ENCODE measurements at regions not wholly inside any gene's neighbourhood (a gene's known extent, or its start where the extent isn't known, plus 50 kb on each side); places are given as distances from the start of the nearest gene placed in this dataset.

DNA sequence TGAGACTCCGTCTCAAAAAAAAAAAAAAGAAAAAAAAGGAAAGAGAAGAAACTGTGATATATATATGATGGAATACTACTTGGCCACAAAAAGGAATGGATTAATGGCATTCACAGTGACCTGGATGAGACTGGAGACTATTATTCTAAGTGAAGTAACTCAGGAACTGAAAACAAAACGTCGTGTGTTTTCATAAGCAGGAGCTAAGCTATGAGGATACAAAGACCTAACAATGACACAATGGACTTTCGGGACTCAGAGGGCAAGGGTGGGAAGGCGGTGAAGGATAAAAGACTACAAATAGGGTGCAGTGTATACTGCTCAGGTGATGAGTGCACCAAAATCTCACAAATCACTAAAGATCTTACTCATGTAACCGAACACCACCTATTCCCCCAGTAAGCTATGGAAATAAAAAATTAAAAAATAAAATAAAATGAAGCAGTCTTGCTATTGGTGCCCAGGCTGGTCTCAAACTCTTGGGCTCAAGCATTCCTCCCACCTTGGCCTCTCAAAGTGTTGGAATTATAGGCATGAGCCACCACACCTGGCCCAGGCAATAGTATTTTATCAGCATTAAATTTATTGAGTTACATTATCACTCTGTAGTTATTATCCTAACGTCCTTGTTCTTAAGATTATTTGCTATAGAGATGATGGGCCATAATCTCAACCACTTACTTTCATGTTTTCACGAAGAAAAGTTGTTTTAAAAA is 71.5 kb upstream of the GPBP1 start:
- H3K36me3 ChIP-seq = no peaks in the 10 kb centered on the region
- DNase-seq = no peak
- no peaks in the 10 kb centered on the region for H3K27me3 ChIP-seq
- no peak overlapping the region for H3K27ac ChIP-seq
- no peak overlapping the region for H3K4me3 ChIP-seq (replicated peaks in 1 of 3)
- WGBS, 2 donors = 82 to 86% methylated on average over 8 of the region's 8 CpGs
- intact Hi-C loops (cut with DNase I) = no loop called here
- no peaks in the 10 kb centered on the region for H3K4me1 ChIP-seq
- no peaks in the 10 kb centered on the region for H3K9me3 ChIP-seq
- no peak for TF ChIP-seq POLR2A (IDR thresholded peaks at IDR 0.05)
- TF ChIP-seq, protein P1, sequence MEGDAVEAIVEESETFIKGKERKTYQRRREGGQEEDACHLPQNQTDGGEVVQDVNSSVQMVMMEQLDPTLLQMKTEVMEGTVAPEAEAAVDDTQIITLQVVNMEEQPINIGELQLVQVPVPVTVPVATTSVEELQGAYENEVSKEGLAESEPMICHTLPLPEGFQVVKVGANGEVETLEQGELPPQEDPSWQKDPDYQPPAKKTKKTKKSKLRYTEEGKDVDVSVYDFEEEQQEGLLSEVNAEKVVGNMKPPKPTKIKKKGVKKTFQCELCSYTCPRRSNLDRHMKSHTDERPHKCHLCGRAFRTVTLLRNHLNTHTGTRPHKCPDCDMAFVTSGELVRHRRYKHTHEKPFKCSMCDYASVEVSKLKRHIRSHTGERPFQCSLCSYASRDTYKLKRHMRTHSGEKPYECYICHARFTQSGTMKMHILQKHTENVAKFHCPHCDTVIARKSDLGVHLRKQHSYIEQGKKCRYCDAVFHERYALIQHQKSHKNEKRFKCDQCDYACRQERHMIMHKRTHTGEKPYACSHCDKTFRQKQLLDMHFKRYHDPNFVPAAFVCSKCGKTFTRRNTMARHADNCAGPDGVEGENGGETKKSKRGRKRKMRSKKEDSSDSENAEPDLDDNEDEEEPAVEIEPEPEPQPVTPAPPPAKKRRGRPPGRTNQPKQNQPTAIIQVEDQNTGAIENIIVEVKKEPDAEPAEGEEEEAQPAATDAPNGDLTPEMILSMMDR (IDR thresholded peaks at IDR 0.05) = no peak

DNA sequence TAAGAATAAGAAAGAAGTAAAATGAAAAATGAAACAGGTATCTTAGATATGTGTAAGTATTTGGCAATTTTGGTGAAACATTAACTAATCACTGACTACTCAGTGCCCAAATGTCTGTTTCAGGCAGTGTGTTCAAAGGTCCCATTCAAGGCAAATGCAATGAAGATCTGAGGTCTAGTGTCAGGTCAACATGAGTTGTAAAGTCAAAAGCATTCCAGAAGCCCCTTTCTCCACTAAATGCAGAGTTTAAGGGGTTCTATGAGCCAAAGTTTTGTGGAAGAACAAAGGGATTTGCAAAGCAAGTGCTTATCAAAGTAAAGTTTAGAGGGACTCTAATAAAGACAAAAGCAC is 71.0 kb upstream of the GPBP1 start:
- no peaks in the 10 kb centered on the region for H3K27me3 ChIP-seq
- DNase-seq = no peak
- H3K4me1 ChIP-seq = no peaks in the 10 kb centered on the region
- TF ChIP-seq POLR2A (IDR thresholded peaks at IDR 0.05) = no peak
- TF ChIP-seq, protein P1 (IDR thresholded peaks at IDR 0.05) = no peak
- no peak overlapping the region for H3K27ac ChIP-seq
- intact Hi-C loops (cut with DNase I) = no loop called here
- no peak overlapping the region for H3K4me3 ChIP-seq (replicated peaks in 1 of 3)
- H3K9me3 ChIP-seq = no peaks in the 10 kb centered on the region
- no peaks in the 10 kb centered on the region for H3K36me3 ChIP-seq

DNA sequence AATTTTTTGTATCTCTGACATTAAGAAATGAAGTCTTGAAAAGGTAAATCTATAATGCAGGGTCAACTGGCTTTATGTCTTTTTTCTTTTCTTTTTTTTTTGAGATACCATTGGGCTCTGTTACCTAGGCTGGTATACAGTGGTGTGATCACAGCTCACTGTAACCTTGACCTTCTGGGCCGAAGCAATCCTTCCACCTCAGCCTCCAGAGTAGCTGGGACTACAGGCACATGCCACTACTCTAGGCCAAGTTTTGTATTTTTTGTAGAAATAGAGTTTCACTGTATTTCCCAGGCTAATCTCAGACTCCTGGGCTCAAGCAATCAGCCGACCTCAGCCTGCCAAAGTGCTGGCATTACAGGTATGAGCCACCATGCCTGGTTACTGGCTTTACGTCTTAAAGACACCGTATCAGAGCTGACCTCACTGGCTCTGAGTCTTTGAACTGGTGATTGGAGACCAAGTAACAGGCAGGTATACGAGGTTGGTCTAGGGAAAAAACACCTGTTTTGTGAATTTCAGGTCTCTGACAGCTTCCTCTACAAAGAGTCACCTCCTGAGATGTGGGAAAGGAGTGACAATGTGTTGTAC is 70.4 kb upstream of the GPBP1 start:
- 81 to 88% methylated on average over 5 of the region's 5 CpGs for WGBS, 2 donors

DNA sequence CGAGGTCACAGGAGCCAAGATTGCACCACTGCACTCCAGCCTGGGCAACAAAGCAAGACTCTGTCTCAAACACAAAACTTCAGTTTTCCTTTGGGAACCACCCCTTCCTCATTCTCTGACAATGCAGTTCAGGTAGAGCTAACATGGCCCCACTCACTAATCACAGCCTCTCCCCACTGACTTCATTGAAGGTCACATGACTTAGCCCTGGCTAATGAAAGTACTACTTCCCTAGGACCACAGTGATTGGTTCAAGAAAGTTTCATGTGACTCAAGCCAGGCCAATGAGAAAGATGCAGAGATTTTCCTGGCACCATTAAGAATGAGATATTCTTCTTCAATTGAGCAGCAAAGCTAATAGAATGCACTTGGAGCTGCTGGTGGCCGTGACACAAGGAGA is 67.2 kb upstream of the GPBP1 start:
- DNase-seq = no peak
- H3K36me3 ChIP-seq = no peaks in the 10 kb centered on the region
- no peaks in the 10 kb centered on the region for H3K4me1 ChIP-seq
- no peak overlapping the region for H3K4me3 ChIP-seq (replicated peaks in 1 of 3)
- H3K27me3 ChIP-seq = no peaks in the 10 kb centered on the region
- intact Hi-C loops (cut with DNase I) = no loop called here
- TF ChIP-seq, protein P1 (IDR thresholded peaks at IDR 0.05) = no peak
- TF ChIP-seq POLR2A (IDR thresholded peaks at IDR 0.05) = no peak
- 78 to 91% methylated on average over 2 of the region's 2 CpGs for WGBS, 2 donors
- H3K27ac ChIP-seq = no peak overlapping the region
- no peaks in the 10 kb centered on the region for H3K9me3 ChIP-seq

More for the DNA sequence above, 70.4 kb upstream of the GPBP1 start:
- no peak overlapping the region for H3K4me3 ChIP-seq (replicated peaks in 1 of 3)
- no peak for DNase-seq
- no peaks in the 10 kb centered on the region for H3K4me1 ChIP-seq
- H3K9me3 ChIP-seq = no peaks in the 10 kb centered on the region
- TF ChIP-seq, protein P1 (IDR thresholded peaks at IDR 0.05) = no peak
- no peak for TF ChIP-seq POLR2A (IDR thresholded peaks at IDR 0.05)
- no peaks in the 10 kb centered on the region for H3K27me3 ChIP-seq
- no peaks in the 10 kb centered on the region for H3K36me3 ChIP-seq
- H3K27ac ChIP-seq = no peak overlapping the region
- intact Hi-C loops (cut with DNase I) = no loop called here

DNA sequence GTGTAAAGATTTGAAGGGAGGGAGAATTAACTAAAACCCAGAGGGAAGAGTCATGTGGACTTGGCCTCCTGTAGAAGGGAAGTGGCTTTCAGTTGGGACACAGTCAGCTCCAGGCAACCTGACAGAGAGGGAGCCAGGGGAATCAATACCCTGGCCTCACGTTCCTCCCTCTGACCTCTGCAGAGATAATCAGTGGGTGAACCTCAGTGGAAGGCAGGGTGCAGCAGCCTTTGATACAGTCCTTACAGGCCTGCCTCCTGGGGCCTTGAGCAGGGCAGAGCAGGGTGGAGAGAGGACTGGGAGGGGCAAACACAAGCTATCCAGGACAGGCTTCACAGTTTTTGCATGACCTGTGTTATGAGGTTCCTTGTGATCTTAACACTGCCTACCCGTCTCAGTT is 61.9 kb upstream of the GPBP1 start:
- TF ChIP-seq POLR2A (IDR thresholded peaks at IDR 0.05) = no peak
- TF ChIP-seq, protein P1 (IDR thresholded peaks at IDR 0.05) = no peak
- Histone ChIP-seq H3K4me3 (replicated peaks in 1 of 3) (no peak overlapping the region), H3K4me1 (no peaks in the 10 kb centered on the region), H3K36me3 (no peaks in the 10 kb centered on the region), H3K9me3 (no peaks in the 10 kb centered on the region), H3K27ac (no peak overlapping the region), H3K27me3 (no peaks in the 10 kb centered on the region)
- no peak for DNase-seq
- WGBS, 2 donors = 49 to 63% methylated on average over 2 of the region's 2 CpGs
- intact Hi-C loops (cut with DNase I) = no loop called here

All from thyroid gland (tissue), 4 donors.